WTC11 (cell line): ENCODE measurements at regions not wholly inside any gene's neighbourhood (a gene's known extent, or its start where the extent isn't known, plus 50 kb on each side); places are given as distances from the start of the nearest gene placed in this dataset.

Source experiments
- ATAC-seq: fragments of 200-7000 bp; cut with Tn5 transposase; 2 replicates; pipeline ENCODE4 v1.10.0; 2021; ENCODE audit warnings: mild to moderate bottlenecking, moderate library complexity
- CTCF ChIA-PET: fragments of 300-600 bp; sonication (Branson Sonifier 250); formaldehyde crosslinking; loops from one replicate; lab custom pipeline; 2021; ENCODE audit warnings: antibody characterized with exemption; lab: Charles Lee
- POLR2A ChIA-PET: fragments of 350-600 bp; sonication (Branson Sonifier 250); formaldehyde crosslinking; loops from one replicate; lab custom pipeline; 2021; ENCODE audit warnings: antibody characterized with exemption; lab: Charles Lee
- DNase-seq: peaks from one replicate; pipeline ENCODE4 v3.0.0; 2021; ENCODE audit warnings: low spot score
- H3K27ac Mint-ChIP-seq: 2 replicates; pipeline ENCODE4 v1.8.0; 2021; ENCODE audit warnings: mixed read lengths
- H3K27me3 Mint-ChIP-seq: 2 replicates; pipeline ENCODE4 v1.8.0; 2021; ENCODE audit warnings: low read depth, mild to moderate bottlenecking, moderate library complexity, mixed read lengths
- H3K36me3 Mint-ChIP-seq: 2 replicates; pipeline ENCODE4 v1.8.0; 2021; ENCODE audit warnings: mixed read lengths
- H3K4me1 Mint-ChIP-seq: 2 replicates; pipeline ENCODE4 v1.8.0; 2022; ENCODE audit warnings: mixed read lengths
- H3K4me3 Mint-ChIP-seq: 2 replicates; pipeline ENCODE4 v1.8.0; 2021; ENCODE audit warnings: mild to moderate bottlenecking, moderate library complexity, mixed read lengths
- H3K9me3 Mint-ChIP-seq: 2 replicates; pipeline ENCODE4 v1.8.0; 2021; ENCODE audit warnings: mixed read lengths
- AR ChIP-seq: fragments of 250-450 bp; sonication (Bioruptor Pico); IDR thresholded peaks from 2 replicates; pipeline ENCODE4 v1.9.0; 2021; ENCODE audit warnings: mild to moderate bottlenecking
- CREB1 ChIP-seq: sonication (generic); formaldehyde crosslinking; IDR thresholded peaks from 2 replicates; pipeline ENCODE4 v1.8.0; 2023; ENCODE audit warnings: mild to moderate bottlenecking, missing genetic modification reagents
- CREM ChIP-seq: sonication (generic); formaldehyde crosslinking; IDR thresholded peaks from 2 replicates; pipeline ENCODE4 v1.8.1; 2022; ENCODE audit warnings: mild to moderate bottlenecking, missing genetic modification reagents, moderate library complexity
- FOXP4 ChIP-seq: sonication (generic); formaldehyde crosslinking; IDR thresholded peaks from 2 replicates; pipeline ENCODE4 v1.8.0; 2022; ENCODE audit warnings: mild to moderate bottlenecking, missing genetic modification reagents
- JAZF1 ChIP-seq: fragments of 250-450 bp; sonication (Bioruptor Pico); IDR thresholded peaks from 2 replicates; pipeline ENCODE4 v1.9.0; 2021; ENCODE audit warnings: moderate library complexity, mild to moderate bottlenecking, inconsistent platforms
- KAT7 ChIP-seq: sonication (generic); formaldehyde crosslinking; IDR thresholded peaks from 2 replicates; pipeline ENCODE4 v1.8.1; 2023; ENCODE audit warnings: missing genetic modification reagents, mild to moderate bottlenecking, borderline replicate concordance
- NFE2L1 ChIP-seq: sonication (generic); formaldehyde crosslinking; IDR thresholded peaks from 2 replicates; pipeline ENCODE4 v1.8.1; 2023; ENCODE audit warnings: missing genetic modification reagents
- NR2C2 ChIP-seq: sonication (generic); formaldehyde crosslinking; IDR thresholded peaks from 2 replicates; pipeline ENCODE4 v1.8.0; 2022; ENCODE audit warnings: mild to moderate bottlenecking, missing genetic modification reagents
- NR3C1 ChIP-seq: sonication (generic); formaldehyde crosslinking; conservative IDR thresholded peaks from 2 replicates; pipeline ENCODE4 v1.8.1; 2023; ENCODE audit warnings: low read depth, mild to moderate bottlenecking, missing genetic modification reagents
- PRRX2 ChIP-seq: fragments of 250-450 bp; sonication (Bioruptor Pico); IDR thresholded peaks from 2 replicates; pipeline ENCODE4 v1.8.0; 2021; ENCODE audit warnings: mild to moderate bottlenecking
- SMAD3 ChIP-seq: sonication (generic); formaldehyde crosslinking; IDR thresholded peaks from 2 replicates; pipeline ENCODE4 v1.8.0; 2022; ENCODE audit warnings: missing genetic modification reagents, mild to moderate bottlenecking, borderline replicate concordance
- SMAD4 ChIP-seq: sonication (generic); formaldehyde crosslinking; IDR thresholded peaks from 2 replicates; pipeline ENCODE4 v1.8.0; 2022; ENCODE audit warnings: mild to moderate bottlenecking, missing genetic modification reagents
- ZMAT4 ChIP-seq: fragments of 250-450 bp; sonication (Bioruptor Pico); IDR thresholded peaks from 2 replicates; pipeline ENCODE4 v1.9.0; 2021; ENCODE audit warnings: mild to moderate bottlenecking
- ZNF219 ChIP-seq: sonication (generic); formaldehyde crosslinking; IDR thresholded peaks from 2 replicates; pipeline ENCODE4 v1.8.0; 2023; ENCODE audit warnings: missing genetic modification reagents, mild to moderate bottlenecking, borderline replicate concordance
- ZNF232 ChIP-seq: sonication (generic); formaldehyde crosslinking; IDR thresholded peaks from 2 replicates; pipeline ENCODE4 v1.8.0; 2022; ENCODE audit warnings: mild to moderate bottlenecking, missing genetic modification reagents
- ZNF396 ChIP-seq: fragments of 250-450 bp; sonication (Bioruptor Pico); IDR thresholded peaks from 2 replicates; pipeline ENCODE4 v1.8.0; 2021; ENCODE audit warnings: mild to moderate bottlenecking, moderate library complexity, borderline replicate concordance
- ZNF416 ChIP-seq: fragments of 250-450 bp; sonication (Bioruptor Pico); IDR thresholded peaks from 2 replicates; pipeline ENCODE4 v1.9.0; 2021; ENCODE audit warnings: mild to moderate bottlenecking, inconsistent platforms
- ZNF423 ChIP-seq: fragments of 250-450 bp; sonication (Bioruptor Pico); IDR thresholded peaks from 2 replicates; pipeline ENCODE4 v2.1.2; 2022; ENCODE audit warnings: mild to moderate bottlenecking, moderate library complexity
- TF ChIP-seq, protein P1 (sequence below): sonication (generic); formaldehyde crosslinking; IDR thresholded peaks from 2 replicates; pipeline ENCODE4 v1.8.1; 2022; ENCODE audit warnings: mild to moderate bottlenecking, missing genetic modification reagents, moderate library complexity, borderline replicate concordance
- TF ChIP-seq, protein P2 (sequence below): sonication (generic); formaldehyde crosslinking; IDR thresholded peaks from 2 replicates; pipeline ENCODE4 v1.8.0; 2023; ENCODE audit warnings: missing genetic modification reagents

- no peak for TF ChIP-seq NFE2L1 (CRISPR knock-in tag)
- no peak for TF ChIP-seq ZNF423
- no peak for TF ChIP-seq ZNF232 (CRISPR knock-in tag)
- TF ChIP-seq NR3C1 (CRISPR knock-in tag) = no peak
- no peak for TF ChIP-seq SMAD3 (CRISPR knock-in tag)
- no peak for TF ChIP-seq AR
- no peak for TF ChIP-seq NR2C2 (CRISPR knock-in tag)
- TF ChIP-seq, protein P1, sequence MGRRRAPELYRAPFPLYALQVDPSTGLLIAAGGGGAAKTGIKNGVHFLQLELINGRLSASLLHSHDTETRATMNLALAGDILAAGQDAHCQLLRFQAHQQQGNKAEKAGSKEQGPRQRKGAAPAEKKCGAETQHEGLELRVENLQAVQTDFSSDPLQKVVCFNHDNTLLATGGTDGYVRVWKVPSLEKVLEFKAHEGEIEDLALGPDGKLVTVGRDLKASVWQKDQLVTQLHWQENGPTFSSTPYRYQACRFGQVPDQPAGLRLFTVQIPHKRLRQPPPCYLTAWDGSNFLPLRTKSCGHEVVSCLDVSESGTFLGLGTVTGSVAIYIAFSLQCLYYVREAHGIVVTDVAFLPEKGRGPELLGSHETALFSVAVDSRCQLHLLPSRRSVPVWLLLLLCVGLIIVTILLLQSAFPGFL = no peak
- TF ChIP-seq ZNF416 (CRISPR knock-in tag) = no peak
- no peak for TF ChIP-seq FOXP4 (CRISPR knock-in tag)
- TF ChIP-seq PRRX2 = no peak
- no peak for TF ChIP-seq ZNF219 (CRISPR knock-in tag)
- no peak for TF ChIP-seq CREB1 (CRISPR knock-in tag)
- TF ChIP-seq, all 79 proteins: peak for 0
- DNase-seq (no peak), ATAC-seq (no peak)
- CTCF ChIA-PET = no interaction called here
- Mint-ChIP-seq H3K27ac (no peak overlapping the region), H3K27me3 (no peaks in the 10 kb centered on the region), H3K36me3 (no peaks in the 10 kb centered on the region), H3K4me3 (no peak overlapping the region), H3K4me1 (peaks cover 11% of the 10 kb centered on the region), H3K9me3 (peaks cover 14% of the 10 kb centered on the region)
- POLR2A ChIA-PET = no interaction called here
These were observed 652.6 kb upstream of the PLXNA2 start for GRCh38 chr1:208896768-208897167.

- no peaks in the 10 kb centered on the region for H3K27me3 Mint-ChIP-seq
- no peak for ATAC-seq
- no peaks in the 10 kb centered on the region for H3K4me1 Mint-ChIP-seq
- peaks cover 14% of the 10 kb centered on the region for H3K9me3 Mint-ChIP-seq
- CTCF ChIA-PET = no interaction called here
- H3K27ac Mint-ChIP-seq = no peak overlapping the region
- H3K36me3 Mint-ChIP-seq = no peaks in the 10 kb centered on the region
- POLR2A ChIA-PET = no interaction called here
- no peak for DNase-seq
- no peak overlapping the region for H3K4me3 Mint-ChIP-seq
- no peak for TF ChIP-seq CREM
- TF ChIP-seq PRRX2 = no peak
- no peak for TF ChIP-seq ZNF423
- TF ChIP-seq, protein P2, sequence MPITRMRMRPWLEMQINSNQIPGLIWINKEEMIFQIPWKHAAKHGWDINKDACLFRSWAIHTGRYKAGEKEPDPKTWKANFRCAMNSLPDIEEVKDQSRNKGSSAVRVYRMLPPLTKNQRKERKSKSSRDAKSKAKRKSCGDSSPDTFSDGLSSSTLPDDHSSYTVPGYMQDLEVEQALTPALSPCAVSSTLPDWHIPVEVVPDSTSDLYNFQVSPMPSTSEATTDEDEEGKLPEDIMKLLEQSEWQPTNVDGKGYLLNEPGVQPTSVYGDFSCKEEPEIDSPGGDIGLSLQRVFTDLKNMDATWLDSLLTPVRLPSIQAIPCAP (CRISPR knock-in tag) = no peak
- TF ChIP-seq ZNF396 (CRISPR knock-in tag) = no peak
- TF ChIP-seq NR3C1 (CRISPR knock-in tag) = no peak
- TF ChIP-seq KAT7 (CRISPR knock-in tag) = no peak
- TF ChIP-seq ZNF232 (CRISPR knock-in tag) = no peak
- no peak for TF ChIP-seq JAZF1
- TF ChIP-seq SMAD3 (CRISPR knock-in tag) = no peak
- TF ChIP-seq ZMAT4 (CRISPR knock-in tag) = no peak
- TF ChIP-seq SMAD4 = no peak
- TF ChIP-seq NR2C2 (CRISPR knock-in tag) = no peak
These were observed 655.3 kb upstream of the PLXNA2 start for GRCh38 chr1:208899438-208899837.
